Sigmoid colon (tissue), 4 donors: ENCODE measurements at regions not wholly inside any gene's neighbourhood (a gene's known extent, or its start where the extent isn't known, plus 50 kb on each side); places are given as distances from the start of the nearest gene placed in this dataset.

Experiments
- EP300 ChIP-seq, 4 donors: sonication (generic); formaldehyde crosslinking; IDR thresholded peaks; one replicate each; pipeline ENCODE4 v1.6.1; 2017; ENCODE audit warnings: antibody characterized with exemption in 4 of 4
- POLR2A ChIP-seq, 2 donors: fragments of 450-650 bp; IDR thresholded peaks; one replicate each; pipeline ENCODE4 v1.6.1; 2016; ENCODE audit warnings: antibody characterized with exemption in 2 of 2, mild to moderate bottlenecking in 2 of 2, moderate library complexity in 2 of 2
- POLR2AphosphoS5 ChIP-seq, 4 donors: sonication (generic); formaldehyde crosslinking; IDR thresholded peaks; one replicate each; pipeline ENCODE4 v1.6.1; 2017; ENCODE audit warnings: antibody characterized with exemption in 4 of 4
- TF ChIP-seq, protein P1 (sequence below), 4 experiments: fragments of 450-650 bp in 3 of 4; fragments of 200-600 bp in 1 of 4; IDR thresholded peaks; one replicate each; pipeline ENCODE4 v1.5.1; 2016 to 2019; ENCODE audit warnings: antibody characterized with exemption in 4 of 4, mild to moderate bottlenecking in 3 of 4, moderate library complexity in 2 of 4

DNA sequence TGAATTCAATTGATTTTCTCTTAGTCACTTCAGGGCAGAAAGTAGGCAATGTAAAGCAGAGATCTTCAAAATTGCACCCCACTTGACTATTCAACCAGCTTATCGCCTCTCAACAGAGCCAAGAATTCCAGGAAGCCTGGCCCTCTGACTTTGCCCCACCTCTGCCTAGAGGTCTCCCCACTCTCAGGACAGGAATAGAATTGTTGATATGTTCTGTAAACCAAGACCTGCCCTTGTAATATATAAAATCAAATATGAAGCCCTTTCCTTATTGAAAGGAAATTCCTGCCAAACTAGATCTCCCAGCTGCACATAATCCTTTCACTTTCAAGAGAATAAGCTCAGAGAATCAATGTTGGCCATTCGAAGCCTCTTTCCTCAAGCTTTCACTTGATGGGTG is 116.1 kb upstream of the DPT start:
- TF ChIP-seq, protein P1, sequence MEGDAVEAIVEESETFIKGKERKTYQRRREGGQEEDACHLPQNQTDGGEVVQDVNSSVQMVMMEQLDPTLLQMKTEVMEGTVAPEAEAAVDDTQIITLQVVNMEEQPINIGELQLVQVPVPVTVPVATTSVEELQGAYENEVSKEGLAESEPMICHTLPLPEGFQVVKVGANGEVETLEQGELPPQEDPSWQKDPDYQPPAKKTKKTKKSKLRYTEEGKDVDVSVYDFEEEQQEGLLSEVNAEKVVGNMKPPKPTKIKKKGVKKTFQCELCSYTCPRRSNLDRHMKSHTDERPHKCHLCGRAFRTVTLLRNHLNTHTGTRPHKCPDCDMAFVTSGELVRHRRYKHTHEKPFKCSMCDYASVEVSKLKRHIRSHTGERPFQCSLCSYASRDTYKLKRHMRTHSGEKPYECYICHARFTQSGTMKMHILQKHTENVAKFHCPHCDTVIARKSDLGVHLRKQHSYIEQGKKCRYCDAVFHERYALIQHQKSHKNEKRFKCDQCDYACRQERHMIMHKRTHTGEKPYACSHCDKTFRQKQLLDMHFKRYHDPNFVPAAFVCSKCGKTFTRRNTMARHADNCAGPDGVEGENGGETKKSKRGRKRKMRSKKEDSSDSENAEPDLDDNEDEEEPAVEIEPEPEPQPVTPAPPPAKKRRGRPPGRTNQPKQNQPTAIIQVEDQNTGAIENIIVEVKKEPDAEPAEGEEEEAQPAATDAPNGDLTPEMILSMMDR (IDR thresholded peaks at IDR 0.05) = no peak
- TF ChIP-seq EP300 (IDR thresholded peaks at IDR 0.05) = no peak
- TF ChIP-seq POLR2A (IDR thresholded peaks at IDR 0.05) = no peak
- TF ChIP-seq POLR2AphosphoS5 (IDR thresholded peaks at IDR 0.05) = no peak
